A673 (cell line): ENCODE measurements at regions not wholly inside any gene's neighbourhood (a gene's known extent, or its start where the extent isn't known, plus 50 kb on each side); places are given as distances from the start of the nearest gene placed in this dataset.

Experiments used
- BruUV-seq: library from RNA; stranded (reverse); fragments of 400-500 nt; replicated peaks from 2 replicates; lab custom pipeline; 2021; lab: Mats Ljungman, UMichigan
- CTCF ChIA-PET: fragments of 300-600 bp; sonication (Branson Sonifier 250); formaldehyde crosslinking; loops from one replicate; lab custom pipeline; 2022; ENCODE audit warnings: antibody characterized with exemption; lab: Charles Lee
- POLR2A ChIA-PET: fragments of 300-600 bp; sonication (Branson Sonifier 250); formaldehyde crosslinking; loops from one replicate; lab custom pipeline; 2022; ENCODE audit warnings: antibody characterized with exemption; ENCODE audit not compliant: low non-redundant PET; lab: Charles Lee
- DNase-seq: peaks from one replicate; pipeline ENCODE4 v3.0.0-alpha.2; 2015; ENCODE audit warnings: low spot score
- H3K27ac ChIP-seq: fragments of 200-600 bp; sonication (generic); 2 replicates; pipeline ENCODE4 v1.5.1; 2016; ENCODE audit warnings: mixed run types, low read depth, mild to moderate bottlenecking, mixed read lengths, antibody characterized with exemption, low read length; ENCODE audit not compliant: poor library complexity, severe bottlenecking
- H3K27me3 ChIP-seq: fragments of 200-600 bp; sonication (generic); replicated peaks from 2 replicates; pipeline ENCODE4 v1.6.1; 2017; ENCODE audit warnings: mixed run types, low read depth, mild to moderate bottlenecking, mixed read lengths, antibody characterized with exemption, low read length; ENCODE audit not compliant: insufficient read depth, poor library complexity
- H3K36me3 ChIP-seq: fragments of 200-600 bp; sonication (generic); 2 replicates; pipeline ENCODE4 v1.6.1; 2016; ENCODE audit warnings: mixed run types, mild to moderate bottlenecking, mixed read lengths, antibody characterized with exemption, low read length; ENCODE audit not compliant: insufficient read depth, poor library complexity, severe bottlenecking
- H3K4me1 ChIP-seq: fragments of 200-600 bp; sonication (generic); 2 replicates; pipeline ENCODE4 v1.6.1; 2017; ENCODE audit warnings: mixed run types, mild to moderate bottlenecking, mixed read lengths, antibody characterized with exemption, low read length; ENCODE audit not compliant: insufficient read depth, poor library complexity, severe bottlenecking
- H3K4me3 ChIP-seq: fragments of 200-600 bp; sonication (generic); 2 replicates; pipeline ENCODE4 v1.5.1; 2016; ENCODE audit warnings: low read depth, mixed run types, mild to moderate bottlenecking, mixed read lengths, low read length; ENCODE audit not compliant: poor library complexity, severe bottlenecking
- H3K9me3 ChIP-seq: fragments of 200-600 bp; sonication (generic); 2 replicates; pipeline ENCODE4 v1.6.1; 2016; ENCODE audit warnings: mixed run types, low read depth, mild to moderate bottlenecking, mixed read lengths, antibody characterized with exemption, low read length; ENCODE audit not compliant: poor library complexity, severe bottlenecking
- CTCF ChIP-seq: fragments of 300-800, 200-600 bp; sonication (generic); conservative IDR thresholded peaks from 2 replicates; pipeline ENCODE4 v1.5.1; 2017; ENCODE audit warnings: low read depth, mild to moderate bottlenecking, antibody characterized with exemption, low read length, moderate library complexity, mixed read lengths
- EZH2 ChIP-seq: fragments of 200-600 bp; sonication (generic); IDR thresholded peaks from 2 replicates; pipeline ENCODE4 v1.6.1; 2017; ENCODE audit warnings: borderline replicate concordance, low read depth, mild to moderate bottlenecking, mixed read lengths, antibody characterized with exemption, low read length; ENCODE audit not compliant: poor library complexity, severe bottlenecking
- intact Hi-C: fragments of 100-400 bp; cut with micrococcal nuclease; formaldehyde crosslinking; loops from one replicate; pipeline ENCODE4 v1.10.0; 2022; ENCODE audit not compliant: unreplicated experiment

GRCh38 chr4:57191523-57192034, 81.4 kb upstream of the IGFBP7 start:
- intact Hi-C loops, result no loop called here
- TF ChIP-seq CTCF, result no peak
- no peak for TF ChIP-seq EZH2
- Histone ChIP-seq H3K27me3 (no peaks in the 10 kb centered on the region), H3K27ac (no peak overlapping the region), H3K4me3 (no peak overlapping the region), H3K36me3 (no peaks in the 10 kb centered on the region), H3K9me3 (no peaks in the 10 kb centered on the region), H3K4me1 (no peaks in the 10 kb centered on the region)
- ChIA-PET POLR2A (no interaction called here), CTCF (no interaction called here)
- no TSS peak for BruUV-seq
- peak; percentile 5 for DNase-seq

- ChIA-PET CTCF (no interaction called here), POLR2A (no interaction called here)
- TF ChIP-seq EZH2 (no peak), CTCF (peak; percentile 60)
- H3K4me1 ChIP-seq, result no peaks in the 10 kb centered on the region
- DNase-seq, result peak; percentile 29
- intact Hi-C loops, result no loop called here
- H3K36me3 ChIP-seq, result no peaks in the 10 kb centered on the region
- no peaks in the 10 kb centered on the region for H3K27me3 ChIP-seq
- H3K9me3 ChIP-seq, result no peaks in the 10 kb centered on the region
- H3K4me3 ChIP-seq, result no peak overlapping the region
- BruUV-seq, result no TSS peak
- no peak overlapping the region for H3K27ac ChIP-seq
Observed at GRCh38 chr4:57190601-57191481, 80.7 kb upstream of the IGFBP7 start.

GRCh38 chr4:57187246-57187645, 77.1 kb upstream of the IGFBP7 start:
- no peaks in the 10 kb centered on the region for H3K36me3 ChIP-seq
- no peaks in the 10 kb centered on the region for H3K4me1 ChIP-seq
- intact Hi-C loops, result no loop called here
- no peak overlapping the region for H3K4me3 ChIP-seq
- CTCF ChIA-PET, result no interaction called here
- no peak for TF ChIP-seq EZH2
- no peak for TF ChIP-seq CTCF
- no peaks in the 10 kb centered on the region for H3K9me3 ChIP-seq
- BruUV-seq, result no TSS peak
- POLR2A ChIA-PET, result no interaction called here
- no peaks in the 10 kb centered on the region for H3K27me3 ChIP-seq
- DNase-seq, result no peak
- H3K27ac ChIP-seq, result no peak overlapping the region
